ENCODE measurements at regions not wholly inside any gene's neighbourhood (a gene's known extent, or its start where the extent isn't known, plus 50 kb on each side); places are given as distances from the start of the nearest gene placed in this dataset.

- TF ChIP-seq POLR2A (IDR thresholded peaks at IDR 0.05) (no peak), POLR2AphosphoS5 (IDR thresholded peaks at IDR 0.05) (no peak)
- TF ChIP-seq, protein P1, sequence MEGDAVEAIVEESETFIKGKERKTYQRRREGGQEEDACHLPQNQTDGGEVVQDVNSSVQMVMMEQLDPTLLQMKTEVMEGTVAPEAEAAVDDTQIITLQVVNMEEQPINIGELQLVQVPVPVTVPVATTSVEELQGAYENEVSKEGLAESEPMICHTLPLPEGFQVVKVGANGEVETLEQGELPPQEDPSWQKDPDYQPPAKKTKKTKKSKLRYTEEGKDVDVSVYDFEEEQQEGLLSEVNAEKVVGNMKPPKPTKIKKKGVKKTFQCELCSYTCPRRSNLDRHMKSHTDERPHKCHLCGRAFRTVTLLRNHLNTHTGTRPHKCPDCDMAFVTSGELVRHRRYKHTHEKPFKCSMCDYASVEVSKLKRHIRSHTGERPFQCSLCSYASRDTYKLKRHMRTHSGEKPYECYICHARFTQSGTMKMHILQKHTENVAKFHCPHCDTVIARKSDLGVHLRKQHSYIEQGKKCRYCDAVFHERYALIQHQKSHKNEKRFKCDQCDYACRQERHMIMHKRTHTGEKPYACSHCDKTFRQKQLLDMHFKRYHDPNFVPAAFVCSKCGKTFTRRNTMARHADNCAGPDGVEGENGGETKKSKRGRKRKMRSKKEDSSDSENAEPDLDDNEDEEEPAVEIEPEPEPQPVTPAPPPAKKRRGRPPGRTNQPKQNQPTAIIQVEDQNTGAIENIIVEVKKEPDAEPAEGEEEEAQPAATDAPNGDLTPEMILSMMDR (IDR thresholded peaks at IDR 0.05), result no peak
Measured at GRCh38 chr3:80682951-80683350, 915.2 kb upstream of the ROBO1 start.
